Brain microvascular endothelial cell (primary cell): ENCODE measurements at regions not wholly inside any gene's neighbourhood (a gene's known extent, or its start where the extent isn't known, plus 50 kb on each side); places are given as distances from the start of the nearest gene placed in this dataset.

ENCODE experiments used
- DNase-seq: peaks from one replicate; pipeline ENCODE4 v3.0.0-alpha.2; 2020
- H3K27ac ChIP-seq: fragments of 250-450 bp; sonication (Bioruptor Pico); 2 replicates; pipeline ENCODE4 v1.5.1; 2020; ENCODE audit warnings: mild to moderate bottlenecking, moderate library complexity
- H3K27me3 ChIP-seq: fragments of 250-450 bp; sonication (Bioruptor Pico); replicated peaks from 2 replicates; pipeline ENCODE4 v1.5.1; 2020; ENCODE audit warnings: mild to moderate bottlenecking
- H3K36me3 ChIP-seq: fragments of 250-450 bp; sonication (Bioruptor Pico); replicated peaks from 2 replicates; pipeline ENCODE4 v1.5.1; 2020; ENCODE audit warnings: mild to moderate bottlenecking
- H3K4me3 ChIP-seq: 2 replicates; pipeline ENCODE4 v1.5.1; 2011; ENCODE audit warnings: low read depth, mild to moderate bottlenecking, control low read depth, low read length, moderate library complexity
- CTCF ChIP-seq: IDR thresholded peaks from 2 replicates; pipeline ENCODE4 v1.5.1; 2011; ENCODE audit warnings: low read depth, mild to moderate bottlenecking, moderate library complexity, low read length, control low read depth, inconsistent platforms; ENCODE audit errors: missing control alignments
- in situ Hi-C: cut with HindIII; loops from 2 replicates; pipeline ENCODE4 v1.10.0; 2017; ENCODE audit warnings: low sequenced_read_pairs, low pct_ligation_motif_present

- H3K36me3 ChIP-seq: no peaks in the 10 kb centered on the region
- no peak for DNase-seq
- H3K4me3 ChIP-seq: no peak overlapping the region
- TF ChIP-seq CTCF: no peak
- no peaks in the 10 kb centered on the region for H3K27me3 ChIP-seq
- in situ Hi-C loops: no loop called here
- H3K27ac ChIP-seq: no peak overlapping the region
Observed at GRCh38 chr3:16715281-16715680, 110.1 kb upstream of the DAZL start.

DNA sequence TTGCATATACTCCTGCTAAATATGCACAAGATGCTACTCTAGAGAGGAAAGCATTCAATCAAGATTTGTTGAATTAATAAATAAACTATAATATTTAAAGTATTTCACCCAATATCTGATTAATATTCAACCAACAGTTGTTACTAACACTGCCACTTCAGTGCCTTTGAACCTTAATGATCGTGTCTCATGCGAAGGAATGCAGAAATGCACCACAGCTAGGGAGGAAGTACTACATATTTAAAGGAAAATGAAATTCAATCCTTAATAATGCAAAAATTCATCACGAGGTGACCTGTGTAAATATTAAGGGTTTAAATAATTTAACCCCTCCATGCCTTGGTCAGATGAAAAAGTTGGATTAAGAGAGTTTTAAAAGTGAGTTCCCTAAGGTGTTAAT, 114.2 kb upstream of the DAZL start:
- in situ Hi-C loops: no loop called here
- DNase-seq: no peak
- Histone ChIP-seq H3K4me3 (no peak overlapping the region), H3K27me3 (no peaks in the 10 kb centered on the region), H3K27ac (no peak overlapping the region), H3K36me3 (no peaks in the 10 kb centered on the region)
- TF ChIP-seq CTCF: no peak

- no peak for TF ChIP-seq CTCF
- Histone ChIP-seq H3K36me3 (no peaks in the 10 kb centered on the region), H3K4me3 (no peak overlapping the region), H3K27ac (no peak overlapping the region), H3K27me3 (no peaks in the 10 kb centered on the region)
- in situ Hi-C loops: no loop called here
- no peak for DNase-seq
Observed at GRCh38 chr3:16720367-16720940, 115.2 kb upstream of the DAZL start.

- no peak overlapping the region for H3K4me3 ChIP-seq
- TF ChIP-seq CTCF: no peak
- DNase-seq: no peak
- in situ Hi-C loops: no loop called here
- no peak overlapping the region for H3K27ac ChIP-seq
- H3K36me3 ChIP-seq: no peaks in the 10 kb centered on the region
- H3K27me3 ChIP-seq: no peaks in the 10 kb centered on the region
Observed at GRCh38 chr3:16721494-16721893, 116.3 kb upstream of the DAZL start.

GRCh38 chr3:16723978-16724377, 118.8 kb upstream of the DAZL start:
- peak; percentile 62 for DNase-seq
- peak; percentile 60 for TF ChIP-seq CTCF
- Histone ChIP-seq H3K27ac (no peak overlapping the region), H3K27me3 (no peaks in the 10 kb centered on the region), H3K4me3 (no peak overlapping the region), H3K36me3 (no peaks in the 10 kb centered on the region)
- in situ Hi-C loops: no loop called here

DNA sequence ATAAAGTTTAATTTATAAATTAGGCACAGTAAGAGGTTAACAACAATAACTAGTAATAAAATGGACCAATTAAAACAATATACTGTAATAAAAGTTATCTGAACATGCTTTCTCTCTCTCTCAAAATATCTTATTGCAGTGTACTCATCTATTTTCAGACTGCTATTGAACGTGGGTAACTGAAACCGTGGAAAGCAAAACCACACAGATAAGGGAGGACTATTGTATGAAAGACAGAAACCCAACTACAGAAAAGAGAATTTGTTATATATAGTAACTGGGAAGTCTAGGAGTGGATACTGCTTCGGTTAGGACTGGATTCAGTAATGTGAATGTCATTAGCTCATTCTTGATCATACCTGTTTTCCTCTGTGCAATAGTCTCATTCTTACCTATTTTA, 119.3 kb upstream of the DAZL start:
- H3K4me3 ChIP-seq: no peak overlapping the region
- in situ Hi-C loops: no loop called here
- H3K27me3 ChIP-seq: no peaks in the 10 kb centered on the region
- H3K27ac ChIP-seq: no peak overlapping the region
- no peaks in the 10 kb centered on the region for H3K36me3 ChIP-seq
- no peak for TF ChIP-seq CTCF
- DNase-seq: peak; percentile 49
